ENCODE measurements at regions not wholly inside any gene's neighbourhood (a gene's known extent, or its start where the extent isn't known, plus 50 kb on each side); places are given as distances from the start of the nearest gene placed in this dataset.

DNA sequence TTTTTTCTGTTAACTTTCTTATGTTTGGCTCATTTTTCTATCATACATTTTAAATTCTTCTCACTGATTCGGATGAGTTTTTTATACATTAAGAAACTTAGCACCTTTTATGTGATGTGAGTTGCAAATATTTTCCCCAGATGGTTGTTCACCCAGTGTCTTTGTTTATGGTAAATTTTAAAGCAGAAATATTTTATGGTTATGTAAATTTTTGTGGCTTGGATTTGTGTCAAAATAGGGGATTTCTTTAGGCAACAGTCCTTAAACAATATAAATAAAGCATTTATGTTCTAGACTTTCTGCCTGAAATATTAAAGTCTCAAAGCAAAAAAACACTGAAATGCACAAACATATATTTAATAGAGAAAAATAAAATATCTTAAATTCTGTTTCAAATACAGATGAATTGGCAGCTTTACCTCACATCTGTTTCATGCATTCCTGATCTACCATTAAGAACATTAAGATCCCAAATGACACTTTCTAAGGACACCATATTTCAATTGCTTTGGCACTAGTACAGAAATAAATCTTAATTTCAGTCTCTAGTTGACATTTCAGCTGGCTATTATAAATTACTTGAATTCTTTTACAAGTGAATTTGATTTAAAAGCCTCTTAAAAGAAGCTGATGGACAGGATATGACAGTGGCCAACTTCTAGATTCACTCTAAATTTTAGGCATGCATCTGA lies 646.6 kb downstream of the HACE1 start:
- H3K27ac Mint-ChIP-seq = no peak overlapping the region
- Histone ChIP-seq H3K27ac (ENCODE audit: low read depth, low read length) (no peak overlapping the region), H3K27me3 (ENCODE audit: control insufficient read depth, insufficient read depth, low read length, poor library complexity, severe bottlenecking) (no peaks in the 10 kb centered on the region), H3K4me3 (ENCODE audit: low read length) (no peak overlapping the region), H3K9me3 (ENCODE audit: control insufficient read depth, low read length) (no peaks in the 10 kb centered on the region), H3K36me3 (ENCODE audit: control insufficient read depth, insufficient read depth, low read length) (no peaks in the 10 kb centered on the region), H3K9ac (ENCODE audit: extremely low read depth, low read length, poor library complexity, severe bottlenecking) (no peak overlapping the region), H3K4me1 (ENCODE audit: control insufficient read depth, insufficient read depth, low read length) (no peaks in the 10 kb centered on the region)
- no peaks in the 10 kb centered on the region for H3K36me3 Mint-ChIP-seq (ENCODE audit: low read depth)
- DNase-seq = no peak
- H3K4me1 Mint-ChIP-seq = no peaks in the 10 kb centered on the region
- no peak overlapping the region for H3K4me3 Mint-ChIP-seq
- H3K9me3 Mint-ChIP-seq = no peaks in the 10 kb centered on the region
- no peaks in the 10 kb centered on the region for H3K27me3 Mint-ChIP-seq (ENCODE audit: insufficient read depth)
- WGBS, 2 experiments (ENCODE audit: insufficient coverage in 1 of 2, insufficient read length in 1 of 2) = no CpG with 5 or more reads among the region's 1 CpG
- TF ChIP-seq, protein P1, sequence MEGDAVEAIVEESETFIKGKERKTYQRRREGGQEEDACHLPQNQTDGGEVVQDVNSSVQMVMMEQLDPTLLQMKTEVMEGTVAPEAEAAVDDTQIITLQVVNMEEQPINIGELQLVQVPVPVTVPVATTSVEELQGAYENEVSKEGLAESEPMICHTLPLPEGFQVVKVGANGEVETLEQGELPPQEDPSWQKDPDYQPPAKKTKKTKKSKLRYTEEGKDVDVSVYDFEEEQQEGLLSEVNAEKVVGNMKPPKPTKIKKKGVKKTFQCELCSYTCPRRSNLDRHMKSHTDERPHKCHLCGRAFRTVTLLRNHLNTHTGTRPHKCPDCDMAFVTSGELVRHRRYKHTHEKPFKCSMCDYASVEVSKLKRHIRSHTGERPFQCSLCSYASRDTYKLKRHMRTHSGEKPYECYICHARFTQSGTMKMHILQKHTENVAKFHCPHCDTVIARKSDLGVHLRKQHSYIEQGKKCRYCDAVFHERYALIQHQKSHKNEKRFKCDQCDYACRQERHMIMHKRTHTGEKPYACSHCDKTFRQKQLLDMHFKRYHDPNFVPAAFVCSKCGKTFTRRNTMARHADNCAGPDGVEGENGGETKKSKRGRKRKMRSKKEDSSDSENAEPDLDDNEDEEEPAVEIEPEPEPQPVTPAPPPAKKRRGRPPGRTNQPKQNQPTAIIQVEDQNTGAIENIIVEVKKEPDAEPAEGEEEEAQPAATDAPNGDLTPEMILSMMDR (conservative IDR thresholded peaks at IDR 0.05) = no peak

- Mint-ChIP-seq H3K27ac (no peak overlapping the region), H3K4me1 (no peaks in the 10 kb centered on the region), H3K9me3 (no peaks in the 10 kb centered on the region), H3K27me3 (ENCODE audit: insufficient read depth) (no peaks in the 10 kb centered on the region), H3K36me3 (ENCODE audit: low read depth) (no peaks in the 10 kb centered on the region), H3K4me3 (no peak overlapping the region)
- Histone ChIP-seq H3K9ac (ENCODE audit: extremely low read depth, low read length, poor library complexity, severe bottlenecking) (no peak overlapping the region), H3K27ac (ENCODE audit: low read depth, low read length) (no peak overlapping the region), H3K27me3 (ENCODE audit: control insufficient read depth, insufficient read depth, low read length, poor library complexity, severe bottlenecking) (no peaks in the 10 kb centered on the region), H3K9me3 (ENCODE audit: control insufficient read depth, low read length) (no peaks in the 10 kb centered on the region), H3K4me1 (ENCODE audit: control insufficient read depth, insufficient read depth, low read length) (no peaks in the 10 kb centered on the region), H3K4me3 (ENCODE audit: low read length) (no peak overlapping the region), H3K36me3 (ENCODE audit: control insufficient read depth, insufficient read depth, low read length) (no peaks in the 10 kb centered on the region)
- no peak for DNase-seq
- TF ChIP-seq, protein P1 (conservative IDR thresholded peaks at IDR 0.05) = no peak
Observed at GRCh38 chr6:104207635-104208034, 652.1 kb downstream of the HACE1 start.

- Histone ChIP-seq H3K27me3 (ENCODE audit: control insufficient read depth, insufficient read depth, low read length, poor library complexity, severe bottlenecking) (no peaks in the 10 kb centered on the region), H3K36me3 (ENCODE audit: control insufficient read depth, insufficient read depth, low read length) (no peaks in the 10 kb centered on the region), H3K4me1 (ENCODE audit: control insufficient read depth, insufficient read depth, low read length) (no peaks in the 10 kb centered on the region), H3K9ac (ENCODE audit: extremely low read depth, low read length, poor library complexity, severe bottlenecking) (no peak overlapping the region), H3K27ac (ENCODE audit: low read depth, low read length) (no peak overlapping the region), H3K4me3 (ENCODE audit: low read length) (no peak overlapping the region), H3K9me3 (ENCODE audit: control insufficient read depth, low read length) (no peaks in the 10 kb centered on the region)
- no peaks in the 10 kb centered on the region for H3K4me1 Mint-ChIP-seq
- no peaks in the 10 kb centered on the region for H3K27me3 Mint-ChIP-seq (ENCODE audit: insufficient read depth)
- peak; percentile 45 for DNase-seq
- TF ChIP-seq, protein P1 (conservative IDR thresholded peaks at IDR 0.05) = peak; percentile 21
- no peak overlapping the region for H3K27ac Mint-ChIP-seq
- 88 to 100% methylated on average over 2 of the region's 2 CpGs for WGBS, 2 experiments (ENCODE audit: insufficient coverage in 1 of 2, insufficient read length in 1 of 2)
- H3K4me3 Mint-ChIP-seq = no peak overlapping the region
- H3K9me3 Mint-ChIP-seq = peaks cover 17% of the 10 kb centered on the region
- H3K36me3 Mint-ChIP-seq (ENCODE audit: low read depth) = no peaks in the 10 kb centered on the region
Observed at GRCh38 chr6:104201557-104201956, 658.2 kb downstream of the HACE1 start.
